Fibroblast of lung (primary cell): ENCODE measurements at regions not wholly inside any gene's neighbourhood (a gene's known extent, or its start where the extent isn't known, plus 50 kb on each side); places are given as distances from the start of the nearest gene placed in this dataset.

ENCODE experiments used
- DNase-seq, 2 donors: peaks; one replicate each; pipeline versions ENCODE4 v3.0.0 to v3.0.0-alpha.2; 2010; ENCODE audit warnings: low read depth in 2 of 2
- H2AFZ ChIP-seq: 2 replicates; pipeline ENCODE4 v1.5.1; 2012; ENCODE audit warnings: low read length, control low read depth, inconsistent platforms
- H3K27ac ChIP-seq: 2 replicates; pipeline ENCODE4 v1.5.1; 2011; ENCODE audit warnings: low read length, control low read depth; ENCODE audit not compliant: insufficient read depth
- H3K27me3 ChIP-seq: 2 replicates; pipeline ENCODE4 v1.5.1; 2011; ENCODE audit warnings: mild to moderate bottlenecking, low read length; ENCODE audit not compliant: control insufficient read depth, insufficient read depth
- H3K36me3 ChIP-seq: 2 replicates; pipeline ENCODE4 v1.5.1; 2011; ENCODE audit warnings: low read length; ENCODE audit not compliant: control insufficient read depth, insufficient read depth
- H3K4me1 ChIP-seq: 2 replicates; pipeline ENCODE4 v1.5.1; 2011; ENCODE audit warnings: low read length; ENCODE audit not compliant: control insufficient read depth, insufficient read depth; ENCODE audit errors: extremely low read depth
- H3K4me2 ChIP-seq: 2 replicates; pipeline ENCODE4 v1.5.1; 2011; ENCODE audit warnings: low read length, control low read depth; ENCODE audit not compliant: insufficient read depth; ENCODE audit errors: extremely low read depth
- H3K4me3 ChIP-seq, 4 experiments: fragments of 200-600 bp in 1 of 4; sonication (generic) in 1 of 4; replicated peaks in 1 of 4; 2 replicates each; pipeline ENCODE4 v1.5.1; 2011 to 2016; ENCODE audit warnings: low read length in 4 of 4, low read depth in 3 of 4, mild to moderate bottlenecking in 3 of 4, control low read depth in 2 of 4, inconsistent platforms in 1 of 4, mixed read lengths in 1 of 4; ENCODE audit not compliant: insufficient read depth in 1 of 4; ENCODE audit errors: control extremely low read depth in 1 of 4
- H3K79me2 ChIP-seq: 2 replicates; pipeline ENCODE4 v1.5.1; 2012; ENCODE audit warnings: mild to moderate bottlenecking, low read length, inconsistent platforms; ENCODE audit not compliant: control insufficient read depth, insufficient read depth
- H3K9ac ChIP-seq: 2 replicates; pipeline ENCODE4 v1.5.1; 2011; ENCODE audit warnings: mild to moderate bottlenecking, low read length, control low read depth; ENCODE audit not compliant: insufficient read depth
- H3K9me3 ChIP-seq: 2 replicates; pipeline ENCODE4 v1.5.1; 2012; ENCODE audit warnings: low read depth, low read length; ENCODE audit not compliant: control insufficient read depth, insufficient read depth
- H4K20me1 ChIP-seq: 2 replicates; pipeline ENCODE4 v1.5.1; 2011; ENCODE audit warnings: low read length; ENCODE audit not compliant: control insufficient read depth, insufficient read depth; ENCODE audit errors: extremely low read depth
- EZH2 ChIP-seq: IDR thresholded peaks from 2 replicates; pipeline ENCODE4 v1.5.1; 2012; ENCODE audit warnings: low read length, control low read depth, mild to moderate bottlenecking; ENCODE audit errors: missing control alignments
- TF ChIP-seq, protein P1 (sequence below), 2 donors: IDR thresholded peaks in 1 of 2; conservative IDR thresholded peaks in 1 of 2; 1 replicate in 1 of 2; 2 replicates in 1 of 2; pipeline ENCODE4 v1.5.1; 2011 to 2012; ENCODE audit warnings: low read length in 2 of 2, control low read depth in 1 of 2, inconsistent platforms in 1 of 2, low read depth in 1 of 2, mild to moderate bottlenecking in 1 of 2

DNA sequence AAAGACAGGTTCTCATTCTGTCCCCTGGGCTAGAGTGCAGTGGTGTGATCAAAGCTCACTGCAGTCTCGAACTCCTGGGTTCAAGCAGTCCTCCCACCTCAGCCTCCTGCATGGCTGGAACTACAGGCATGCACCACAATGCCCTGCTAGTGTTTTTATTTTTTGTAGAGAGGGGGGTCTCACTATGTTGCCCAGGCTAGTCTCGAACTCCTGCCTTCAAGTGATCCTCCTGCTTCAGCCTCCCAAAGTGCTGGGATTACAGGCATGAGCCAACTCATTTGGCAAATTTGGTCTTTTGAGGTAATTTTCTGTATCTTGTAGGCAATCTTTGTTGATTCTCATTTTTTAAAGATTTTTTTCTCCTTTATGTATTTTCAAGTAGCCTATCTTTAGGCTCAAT is 205.7 kb downstream of the ZIC5 start:
- Histone ChIP-seq H3K4me3 (no peak overlapping the region), H3K79me2 (no peaks in the 10 kb centered on the region), H3K36me3 (no peaks in the 10 kb centered on the region), H3K9ac (no peak overlapping the region), H3K27me3 (no peaks in the 10 kb centered on the region), H3K9me3 (no peaks in the 10 kb centered on the region), H2AFZ (no peak overlapping the region), H3K27ac (no peak overlapping the region), H3K4me2 (no peak overlapping the region), H3K4me1 (no peaks in the 10 kb centered on the region), H4K20me1 (no peaks in the 10 kb centered on the region)
- TF ChIP-seq EZH2, result no peak
- TF ChIP-seq, protein P1, sequence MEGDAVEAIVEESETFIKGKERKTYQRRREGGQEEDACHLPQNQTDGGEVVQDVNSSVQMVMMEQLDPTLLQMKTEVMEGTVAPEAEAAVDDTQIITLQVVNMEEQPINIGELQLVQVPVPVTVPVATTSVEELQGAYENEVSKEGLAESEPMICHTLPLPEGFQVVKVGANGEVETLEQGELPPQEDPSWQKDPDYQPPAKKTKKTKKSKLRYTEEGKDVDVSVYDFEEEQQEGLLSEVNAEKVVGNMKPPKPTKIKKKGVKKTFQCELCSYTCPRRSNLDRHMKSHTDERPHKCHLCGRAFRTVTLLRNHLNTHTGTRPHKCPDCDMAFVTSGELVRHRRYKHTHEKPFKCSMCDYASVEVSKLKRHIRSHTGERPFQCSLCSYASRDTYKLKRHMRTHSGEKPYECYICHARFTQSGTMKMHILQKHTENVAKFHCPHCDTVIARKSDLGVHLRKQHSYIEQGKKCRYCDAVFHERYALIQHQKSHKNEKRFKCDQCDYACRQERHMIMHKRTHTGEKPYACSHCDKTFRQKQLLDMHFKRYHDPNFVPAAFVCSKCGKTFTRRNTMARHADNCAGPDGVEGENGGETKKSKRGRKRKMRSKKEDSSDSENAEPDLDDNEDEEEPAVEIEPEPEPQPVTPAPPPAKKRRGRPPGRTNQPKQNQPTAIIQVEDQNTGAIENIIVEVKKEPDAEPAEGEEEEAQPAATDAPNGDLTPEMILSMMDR (conservative IDR thresholded peaks at IDR 0.05 in 1 of 2, IDR thresholded peaks at IDR 0.05 in 1 of 2; ENCODE audit: low read depth in 1 of 2, low read length in 2 of 2), result no peak
- DNase-seq, result no peak

DNA sequence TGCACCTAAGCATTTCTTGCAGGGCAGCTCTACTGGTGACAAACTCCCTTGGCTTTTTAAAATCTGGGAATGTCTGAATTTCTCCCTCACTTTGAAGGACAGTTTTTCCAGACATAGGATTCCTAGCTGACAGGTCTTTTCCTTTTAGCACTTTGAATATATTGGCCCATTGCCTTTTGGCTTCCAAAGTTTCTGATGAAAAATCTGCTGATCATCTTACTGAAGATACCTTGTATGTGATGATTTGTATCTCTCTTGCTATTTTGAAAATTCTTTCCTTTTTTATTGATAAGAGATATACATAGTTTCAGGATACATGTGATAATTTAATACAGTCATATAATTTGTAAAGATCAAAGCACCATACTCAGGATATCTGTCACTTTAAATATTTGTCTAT is 211.1 kb downstream of the ZIC5 start:
- DNase-seq, result no peak
- Histone ChIP-seq H3K4me1 (no peaks in the 10 kb centered on the region), H3K9ac (no peak overlapping the region), H3K27me3 (no peaks in the 10 kb centered on the region), H3K4me3 (no peak overlapping the region), H3K9me3 (no peaks in the 10 kb centered on the region), H2AFZ (no peak overlapping the region), H3K79me2 (no peaks in the 10 kb centered on the region), H3K27ac (no peak overlapping the region), H4K20me1 (no peaks in the 10 kb centered on the region), H3K36me3 (no peaks in the 10 kb centered on the region), H3K4me2 (no peak overlapping the region)
- TF ChIP-seq EZH2, result no peak
- TF ChIP-seq, protein P1 (conservative IDR thresholded peaks at IDR 0.05 in 1 of 2, IDR thresholded peaks at IDR 0.05 in 1 of 2; ENCODE audit: low read depth in 1 of 2, low read length in 2 of 2), result no peak

DNA sequence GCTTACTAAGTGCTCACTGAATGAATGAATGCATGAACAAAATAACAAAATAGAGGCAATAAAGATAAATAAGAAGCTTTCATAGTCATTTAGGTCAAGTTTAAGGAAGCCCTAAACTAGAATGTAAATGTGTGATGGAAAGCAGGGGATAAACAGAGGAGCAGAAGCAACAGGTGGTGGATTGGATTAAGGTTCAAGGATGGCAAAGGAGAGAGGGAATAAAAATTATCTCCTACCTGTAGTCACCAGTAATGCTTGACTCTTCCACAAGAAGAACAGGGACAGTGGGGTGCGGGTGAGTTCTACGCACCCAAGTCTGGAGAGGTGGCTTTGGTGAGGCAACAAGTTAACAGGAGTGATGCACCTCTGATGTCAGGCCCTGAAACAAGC is 212.4 kb downstream of the ZIC5 start:
- Histone ChIP-seq H3K4me1 (no peaks in the 10 kb centered on the region), H3K79me2 (no peaks in the 10 kb centered on the region), H3K9ac (no peak overlapping the region), H2AFZ (no peak overlapping the region), H4K20me1 (no peaks in the 10 kb centered on the region), H3K4me2 (no peak overlapping the region), H3K9me3 (no peaks in the 10 kb centered on the region), H3K27ac (no peak overlapping the region), H3K36me3 (no peaks in the 10 kb centered on the region), H3K4me3 (no peak overlapping the region), H3K27me3 (no peaks in the 10 kb centered on the region)
- TF ChIP-seq, protein P1 (conservative IDR thresholded peaks at IDR 0.05 in 1 of 2, IDR thresholded peaks at IDR 0.05 in 1 of 2; ENCODE audit: low read depth in 1 of 2, low read length in 2 of 2), result no peak
- no peak for TF ChIP-seq EZH2
- DNase-seq, result no peak
